ENCODE measurements at regions not wholly inside any gene's neighbourhood (a gene's known extent, or its start where the extent isn't known, plus 50 kb on each side); places are given as distances from the start of the nearest gene placed in this dataset.

GRCh38 chr12:85516667-85517325 lies 236.8 kb downstream of the ALX1 start (continued):
- TF ChIP-seq KAT7 (CRISPR knock-in tag; IDR thresholded peaks at IDR 0.05; ENCODE audit: borderline replicate concordance) (no peak), ESRRA (CRISPR knock-in tag; IDR thresholded peaks at IDR 0.05; ENCODE audit: borderline replicate concordance) (no peak), E2F5 (CRISPR knock-in tag; IDR thresholded peaks at IDR 0.05) (no peak), EMX1 (CRISPR knock-in tag; IDR thresholded peaks at IDR 0.05) (no peak), ERG (CRISPR knock-in tag; IDR thresholded peaks at IDR 0.05) (no peak)

GRCh38 chr12:85519163-85519562 lies 239.1 kb downstream of the ALX1 start:
- H3K27me3 Mint-ChIP-seq (ENCODE audit: low read depth) = no peaks in the 10 kb centered on the region
- no peak for DNase-seq (ENCODE audit: low spot score)

More at GRCh38 chr12:85519163-85519562, 239.1 kb downstream of the ALX1 start:
- H3K4me3 Mint-ChIP-seq = no peak overlapping the region
- no peaks in the 10 kb centered on the region for H3K36me3 Mint-ChIP-seq
- ChIA-PET POLR2A (no interaction called here), CTCF (no interaction called here)
- peaks cover 28% of the 10 kb centered on the region for H3K4me1 Mint-ChIP-seq
- no peak for TF ChIP-seq HMGXB4 (CRISPR knock-in tag; IDR thresholded peaks at IDR 0.05)
- no peak for TF ChIP-seq MLX (CRISPR knock-in tag; IDR thresholded peaks at IDR 0.05)
- no peak for TF ChIP-seq RELA (CRISPR knock-in tag; IDR thresholded peaks at IDR 0.05; ENCODE audit: borderline replicate concordance)
- no peak for TF ChIP-seq IRF1 (CRISPR knock-in tag; IDR thresholded peaks at IDR 0.05)
- TF ChIP-seq CTCF (IDR thresholded peaks at IDR 0.05) = no peak
- no peak for TF ChIP-seq FOXJ3 (CRISPR knock-in tag; IDR thresholded peaks at IDR 0.05; ENCODE audit: borderline replicate concordance)
- TF ChIP-seq NFYB (CRISPR knock-in tag; conservative IDR thresholded peaks at IDR 0.05; ENCODE audit: low read depth) = no peak
- TF ChIP-seq NR3C1 (CRISPR knock-in tag; conservative IDR thresholded peaks at IDR 0.05; ENCODE audit: low read depth) = no peak
- TF ChIP-seq USF2 (CRISPR knock-in tag; IDR thresholded peaks at IDR 0.05) = no peak
- TF ChIP-seq ZNF512 (CRISPR knock-in tag; IDR thresholded peaks at IDR 0.05; ENCODE audit: borderline replicate concordance) = no peak
- TF ChIP-seq FOXP1 (CRISPR knock-in tag; IDR thresholded peaks at IDR 0.05; ENCODE audit: borderline replicate concordance) = no peak
- peak; percentile 80 for ATAC-seq
- H3K9me3 Mint-ChIP-seq = peaks cover 4% of the 10 kb centered on the region
- H3K27ac Mint-ChIP-seq = peak overlapping the region; percentile 20; the same call in 1 of the 2 replicates

Measured in WTC11 (cell line).